NCI-H82 (cell line): ENCODE measurements at regions not wholly inside any gene's neighbourhood (a gene's known extent, or its start where the extent isn't known, plus 50 kb on each side); places are given as distances from the start of the nearest gene placed in this dataset.
"Not testable (repeated sequence)": the region's sequence is repeated elsewhere in the genome, so short reads cannot be mapped to it uniquely, and the experiment has no call there.

Experiments
- DNase-seq: peaks from one replicate; lab custom pipeline; 2025; lab: John Stamatoyannopoulos, UW

GRCh38 chr6:44742201-44742600 is 354.7 kb downstream of the CDC5L start:
- no peak for DNase-seq

DNA sequence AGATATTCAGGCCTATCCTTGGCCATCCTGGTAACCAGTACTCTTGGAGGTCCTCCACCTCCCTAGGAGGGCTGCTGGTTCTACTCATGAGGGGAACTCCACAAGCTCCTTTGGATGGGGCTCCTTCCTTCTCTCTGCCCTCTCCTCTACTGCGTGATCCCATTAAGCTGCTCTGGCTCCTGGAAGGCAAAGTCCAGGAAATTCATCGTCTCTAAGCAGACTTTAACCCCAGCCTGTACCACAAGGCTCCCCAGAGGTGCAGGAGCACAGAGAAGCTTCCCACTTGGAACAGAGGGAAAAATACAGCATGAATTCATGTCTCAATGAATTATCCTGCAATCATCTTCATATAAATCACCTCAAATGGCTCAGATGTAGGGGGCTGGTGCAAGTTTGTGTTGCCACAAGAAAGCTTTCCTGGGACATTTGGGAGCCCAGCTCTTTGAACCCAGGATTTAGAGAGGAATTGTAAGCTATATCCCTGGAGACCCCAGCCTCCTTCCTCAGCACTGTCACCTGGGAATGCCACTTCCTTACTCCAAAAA is 355.4 kb downstream of the CDC5L start:
- DNase-seq = peak; percentile 20

GRCh38 chr6:44760116-44760515 is 372.6 kb downstream of the CDC5L start:
- not testable (repeated sequence) for DNase-seq

GRCh38 chr6:44761046-44761445 is 373.5 kb downstream of the CDC5L start:
- no peak for DNase-seq

DNA sequence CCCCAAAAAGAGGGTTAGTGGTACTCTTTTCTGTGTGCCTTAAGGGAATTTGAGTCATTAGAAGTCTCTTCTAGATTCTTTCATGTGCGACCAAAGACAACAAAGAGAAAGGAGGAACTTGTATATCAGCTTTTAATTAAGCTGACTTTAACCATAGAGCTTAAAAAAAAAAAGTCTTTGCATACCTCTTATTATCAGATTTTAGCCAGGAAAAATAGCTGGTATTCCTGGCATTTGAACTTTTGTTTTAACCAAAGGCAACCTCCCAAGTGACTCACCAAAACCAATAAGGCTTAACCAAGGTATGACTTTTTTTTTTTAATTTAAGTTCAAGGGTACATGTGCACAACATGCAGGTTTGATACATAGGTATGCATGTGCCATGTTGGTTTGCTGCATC is 375.0 kb downstream of the CDC5L start:
- DNase-seq = no peak

DNA sequence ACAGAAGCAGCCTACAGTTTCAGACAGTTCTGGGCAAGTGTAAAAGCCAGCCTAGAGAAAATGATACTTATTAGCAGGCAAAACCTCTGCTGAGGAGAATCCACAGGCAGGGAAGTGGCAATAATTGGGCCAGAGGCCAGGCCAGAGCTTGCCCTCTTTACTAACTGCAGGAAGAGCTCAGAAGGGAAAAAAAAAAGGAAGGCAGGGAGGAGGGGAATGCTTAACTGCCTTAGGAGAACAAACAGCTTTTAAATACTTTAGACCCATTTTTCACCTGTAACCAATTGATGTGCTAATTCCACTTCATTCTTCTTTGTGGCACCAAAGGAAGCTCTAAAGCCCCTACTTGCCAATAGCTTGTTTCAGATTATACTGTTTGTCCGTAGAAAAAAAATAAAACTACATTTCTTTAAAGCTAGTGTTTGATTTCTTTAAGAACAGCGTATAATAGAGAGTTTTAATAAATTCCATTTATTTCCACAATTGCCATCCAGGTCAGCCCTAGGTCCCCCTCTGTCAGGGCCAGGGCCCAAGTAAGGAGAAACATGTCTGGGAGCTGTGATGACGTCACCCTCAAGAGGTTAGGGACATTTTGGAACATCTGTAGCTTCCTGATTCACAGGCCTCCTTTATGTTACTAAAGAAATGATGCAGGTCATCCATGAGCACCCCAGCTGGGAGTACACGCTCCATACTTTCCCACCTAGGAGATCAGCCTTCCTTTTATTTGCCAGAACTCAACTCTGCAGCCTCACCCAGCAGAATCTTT is 384.3 kb downstream of the CDC5L start:
- no peak for DNase-seq

- no peak for DNase-seq
These were observed 385.3 kb downstream of the CDC5L start for GRCh38 chr6:44772838-44773237.

GRCh38 chr6:44775121-44775520 is 387.6 kb downstream of the CDC5L start:
- no peak for DNase-seq

- DNase-seq = no peak
These were observed 388.8 kb downstream of the CDC5L start for GRCh38 chr6:44776344-44776743.

DNA sequence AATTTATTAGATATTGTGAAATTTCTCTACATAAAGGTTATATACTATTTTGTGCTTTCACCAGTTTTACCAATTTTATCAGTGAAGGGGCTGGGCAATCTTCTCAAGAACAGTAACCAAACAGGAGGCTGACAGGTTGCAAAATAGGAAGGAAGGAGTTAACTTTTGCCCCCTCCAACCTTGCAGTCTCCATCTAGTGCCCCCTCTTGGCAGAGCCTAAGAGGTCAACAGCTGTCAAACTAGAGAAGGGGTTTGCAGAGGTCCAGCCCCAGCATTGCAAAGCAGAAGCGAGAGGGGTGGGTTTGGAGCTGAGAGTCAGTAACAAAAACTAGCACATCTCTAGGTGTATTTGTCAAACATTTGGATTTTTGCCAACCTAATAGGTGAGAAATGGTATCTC is 391.0 kb downstream of the CDC5L start:
- DNase-seq = no peak
